Mesodermal cell (in vitro differentiated cells): ENCODE measurements at regions not wholly inside any gene's neighbourhood (a gene's known extent, or its start where the extent isn't known, plus 50 kb on each side); places are given as distances from the start of the nearest gene placed in this dataset.
A peak's percentile ranks its signal among the peaks of the same experiment; 100 is the strongest.

Experiments used
- H3K27ac ChIP-seq: 2 replicates; pipeline ENCODE4 v1.7.0; 2013; ENCODE audit warnings: mild to moderate bottlenecking, low read depth, low read length, moderate library complexity; ENCODE audit not compliant: severe bottlenecking
- H3K36me3 ChIP-seq: 2 replicates; pipeline ENCODE4 v1.7.1; 2013; ENCODE audit warnings: mild to moderate bottlenecking, low read length, moderate library complexity; ENCODE audit not compliant: control insufficient read depth, insufficient read depth
- H3K4me1 ChIP-seq: one replicate; pipeline ENCODE4 v1.7.1; 2013; ENCODE audit warnings: mild to moderate bottlenecking, low read length; ENCODE audit not compliant: insufficient read depth, control insufficient read depth, poor library complexity, severe bottlenecking
- H3K4me3 ChIP-seq: 2 replicates; pipeline ENCODE4 v1.7.0; 2013; ENCODE audit warnings: low read length, control low read depth, mild to moderate bottlenecking; ENCODE audit not compliant: insufficient read depth, poor library complexity, severe bottlenecking; ENCODE audit errors: extremely low read depth
- H3K9me3 ChIP-seq: 2 replicates; pipeline ENCODE4 v1.7.1; 2013; ENCODE audit warnings: mild to moderate bottlenecking, low read length, moderate library complexity; ENCODE audit not compliant: control insufficient read depth
- WGBS, 2 experiments: methylation state at CpG; one replicate each; pipeline ENCODE4 v1.1.5; 2013; ENCODE audit warnings: missing lambda C conversion rate in 2 of 2; ENCODE audit not compliant: insufficient coverage in 2 of 2; 5-methylcytosine and 5-hydroxymethylcytosine counted together

DNA sequence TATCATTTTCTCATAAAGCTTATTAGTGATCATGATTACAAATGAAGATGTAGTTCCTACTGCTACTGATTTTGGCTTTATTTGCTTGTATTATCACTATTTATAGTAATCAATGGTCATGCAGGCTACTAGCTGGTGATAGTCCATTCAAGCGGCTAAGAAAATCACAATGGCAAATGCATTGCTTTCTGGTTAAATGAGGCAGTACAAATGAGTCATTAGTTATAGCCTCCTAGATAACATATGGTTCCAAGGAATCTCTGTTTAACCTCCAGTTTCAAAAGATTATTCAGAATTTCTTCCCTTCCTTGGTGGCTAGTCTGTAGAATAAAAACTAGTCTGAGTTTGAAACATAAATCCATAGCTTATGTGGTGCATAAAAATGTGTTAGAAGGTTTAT lies 141.3 kb upstream of the HTR2A start:
- Histone ChIP-seq H3K4me3 (no peak overlapping the region), H3K9me3 (no peaks in the 10 kb centered on the region), H3K36me3 (no peaks in the 10 kb centered on the region), H3K27ac (no peak overlapping the region), H3K4me1 (peaks cover 12% of the 10 kb centered on the region)
- WGBS, 2 experiments, result no CpG with 5 or more reads among the region's 1 CpG

DNA sequence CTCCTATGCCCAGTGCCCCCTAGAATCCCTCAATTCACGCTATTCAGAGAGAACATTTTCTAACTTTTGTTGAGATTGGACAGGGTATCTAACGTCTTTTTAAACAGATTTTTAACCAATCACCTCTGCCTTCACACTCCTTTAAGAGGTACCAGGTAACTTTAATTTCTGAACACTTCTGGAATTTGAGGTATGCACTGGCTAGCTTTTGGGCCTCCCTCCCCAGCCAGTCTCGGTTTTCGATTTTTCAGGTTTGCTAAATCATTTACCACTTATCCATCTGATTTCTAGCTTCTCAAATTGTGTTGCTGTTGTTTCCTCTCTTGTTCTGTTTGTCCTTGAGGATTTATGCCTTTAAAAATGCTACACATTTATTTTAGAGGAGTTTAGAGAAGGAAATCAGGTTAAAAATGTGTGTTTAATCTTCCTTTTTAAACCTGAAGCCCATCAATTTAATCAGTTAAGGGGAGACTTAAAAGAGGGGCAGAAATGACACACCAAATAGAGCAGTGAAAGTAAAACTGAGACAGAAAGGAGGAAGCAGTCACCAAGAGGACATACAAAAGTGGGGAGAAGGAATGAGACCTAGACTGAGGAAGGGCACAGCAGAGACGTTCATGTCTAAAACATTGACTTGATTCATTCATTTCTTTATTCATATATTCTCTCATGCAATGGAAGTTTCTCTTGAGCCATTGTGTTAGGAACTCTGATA lies 139.6 kb upstream of the HTR2A start:
- 77% methylated on average over 3 of the region's 5 CpGs; no CpG with 5 or more reads in 1 of the 2 experiments for WGBS, 2 experiments
- Histone ChIP-seq H3K9me3 (no peaks in the 10 kb centered on the region), H3K4me1 (peaks cover 18% of the 10 kb centered on the region), H3K27ac (no peak overlapping the region), H3K36me3 (no peaks in the 10 kb centered on the region), H3K4me3 (no peak overlapping the region)

DNA sequence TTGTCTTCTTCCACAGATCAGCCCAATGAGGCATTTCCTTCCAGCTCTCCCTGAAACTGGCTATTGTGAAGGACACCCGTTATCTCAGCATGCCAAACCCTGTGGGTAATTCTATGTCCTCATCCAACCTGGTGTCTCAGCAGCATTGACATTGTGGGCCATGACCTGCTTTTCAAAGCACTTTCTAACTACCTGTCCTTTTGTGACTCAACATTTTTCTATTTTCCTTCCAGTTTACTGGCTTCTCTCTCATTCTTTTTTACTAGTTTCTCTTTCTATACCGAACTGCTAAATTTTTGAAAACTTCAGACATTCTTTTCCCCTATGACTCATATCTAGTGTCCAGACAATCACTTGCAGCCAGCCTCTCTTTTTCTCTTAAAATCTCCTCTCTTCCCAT lies 136.4 kb upstream of the HTR2A start:
- WGBS, 2 experiments, result 51 to 67% methylated on average over 2 of the region's 2 CpGs
- Histone ChIP-seq H3K27ac (peak overlapping the region; percentile 75), H3K36me3 (no peaks in the 10 kb centered on the region), H3K4me3 (no peak overlapping the region), H3K9me3 (no peaks in the 10 kb centered on the region), H3K4me1 (peaks cover 14% of the 10 kb centered on the region)

DNA sequence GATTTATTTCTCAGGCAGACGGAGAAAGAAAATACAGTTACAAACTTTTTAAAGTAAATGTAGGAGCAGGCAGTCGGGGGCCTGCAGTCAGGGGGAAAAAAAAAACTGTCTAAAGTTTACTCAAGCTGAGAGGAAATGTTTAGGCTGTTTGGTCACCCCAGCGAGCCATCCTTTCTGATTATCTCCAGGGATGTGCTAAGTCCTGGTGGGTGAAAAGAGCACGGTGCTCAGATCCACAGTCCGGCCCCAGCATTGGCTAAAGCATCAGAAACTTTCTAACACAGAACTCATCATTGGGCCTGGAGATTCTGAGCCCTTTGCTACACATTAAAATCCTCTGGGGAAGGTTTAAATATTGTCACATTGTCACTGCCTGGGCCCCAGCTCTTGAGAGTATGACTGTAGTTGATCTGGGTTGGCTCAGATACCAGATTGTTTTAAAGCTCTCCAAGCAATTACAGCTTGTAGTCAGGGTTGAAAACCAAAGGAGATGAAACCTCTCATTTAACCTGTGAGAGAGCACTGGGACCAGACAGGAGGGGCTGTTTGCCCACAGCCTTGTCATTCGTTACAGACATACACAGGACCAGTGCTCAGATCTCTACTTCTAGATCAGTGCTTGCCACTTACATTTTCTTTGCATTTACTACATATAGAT lies 131.1 kb upstream of the HTR2A start:
- no peaks in the 10 kb centered on the region for H3K9me3 ChIP-seq
- no peaks in the 10 kb centered on the region for H3K36me3 ChIP-seq
- H3K4me3 ChIP-seq, result no peak overlapping the region
- peak overlapping the region; percentile 46 for H3K27ac ChIP-seq
- 54 to 60% methylated on average over 2 to 4 of the region's 6 CpGs for WGBS, 2 experiments
- peaks cover 20% of the 10 kb centered on the region for H3K4me1 ChIP-seq

DNA sequence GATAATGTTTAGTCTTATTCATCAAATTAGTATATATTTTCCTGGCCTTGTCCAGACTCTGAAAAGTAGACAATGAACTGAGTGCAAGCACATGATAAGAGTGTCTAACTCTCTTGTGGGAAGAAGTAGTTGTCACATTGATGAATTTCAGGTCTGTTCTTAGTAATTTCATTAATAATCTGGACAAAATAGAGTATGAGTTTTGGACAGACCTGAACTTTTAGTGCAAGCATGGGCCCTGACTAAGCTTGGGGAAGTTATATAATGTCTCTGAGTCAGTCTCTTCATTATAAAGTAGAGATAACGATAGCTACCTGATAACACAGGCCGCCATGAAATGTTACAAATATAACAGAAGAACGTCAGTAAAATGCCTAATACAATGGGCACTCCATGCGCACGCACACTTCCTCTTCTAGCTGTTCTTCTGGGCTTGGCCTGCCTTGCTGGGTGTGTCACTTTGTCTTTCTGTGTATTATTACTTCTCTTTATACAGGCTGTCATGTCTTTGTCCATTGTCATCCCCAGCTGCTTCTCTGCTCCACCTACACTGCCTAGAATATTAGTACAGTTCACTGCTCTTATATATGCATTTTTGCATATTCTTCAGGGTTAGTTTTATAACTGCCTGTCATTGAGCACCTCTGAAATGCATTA lies 129.1 kb upstream of the HTR2A start:
- H3K4me1 ChIP-seq, result peaks cover 15% of the 10 kb centered on the region
- H3K4me3 ChIP-seq, result no peak overlapping the region
- 75 to 80% methylated on average over 4 to 5 of the region's 5 CpGs for WGBS, 2 experiments
- H3K9me3 ChIP-seq, result no peaks in the 10 kb centered on the region
- no peaks in the 10 kb centered on the region for H3K36me3 ChIP-seq
- H3K27ac ChIP-seq, result no peak overlapping the region

DNA sequence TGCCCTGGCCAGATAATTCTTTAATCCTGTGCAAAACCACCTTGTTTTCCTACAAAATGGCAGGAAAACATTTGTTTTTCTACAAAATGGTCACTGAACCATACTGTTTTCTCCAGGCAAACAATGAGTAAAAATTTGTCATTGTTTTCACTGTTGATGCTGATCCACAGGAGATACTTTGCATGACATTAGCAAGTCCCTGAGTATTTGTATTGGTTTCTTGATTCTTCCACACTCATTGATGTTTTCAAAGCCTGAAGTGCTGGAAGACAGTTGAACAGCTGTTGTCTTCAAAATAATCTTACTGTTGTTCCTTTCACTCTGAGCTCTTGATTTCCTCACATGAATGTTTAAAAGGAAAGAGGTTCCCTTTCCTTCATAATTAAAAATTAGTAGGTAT lies 123.1 kb upstream of the HTR2A start:
- Histone ChIP-seq H3K27ac (no peak overlapping the region), H3K4me3 (no peak overlapping the region), H3K9me3 (no peaks in the 10 kb centered on the region), H3K4me1 (no peaks in the 10 kb centered on the region), H3K36me3 (no peaks in the 10 kb centered on the region)

DNA sequence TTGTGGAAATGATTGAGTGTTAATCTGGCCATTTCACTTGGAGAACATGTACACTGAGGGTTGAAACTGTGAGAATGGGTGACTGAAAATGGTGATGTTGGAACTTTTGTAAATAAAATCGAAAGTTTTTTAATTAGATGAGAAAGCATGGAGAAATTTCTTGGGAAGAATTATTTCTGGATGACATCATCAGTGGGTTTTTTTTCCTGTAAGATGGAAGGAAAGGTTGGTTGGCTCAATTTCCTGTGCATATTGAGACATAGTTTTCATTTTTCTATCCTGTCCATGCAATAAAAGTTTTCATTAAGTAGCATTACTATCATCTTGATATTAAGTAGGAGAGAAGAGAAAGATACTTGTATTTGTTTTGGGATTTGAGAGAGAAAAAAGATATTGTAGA lies 120.6 kb upstream of the HTR2A start:
- Histone ChIP-seq H3K4me1 (no peaks in the 10 kb centered on the region), H3K27ac (no peak overlapping the region), H3K4me3 (no peak overlapping the region), H3K9me3 (no peaks in the 10 kb centered on the region), H3K36me3 (no peaks in the 10 kb centered on the region)
- WGBS, 2 experiments, result 86 to 90% methylated on average over 1 of the region's 1 CpG

DNA sequence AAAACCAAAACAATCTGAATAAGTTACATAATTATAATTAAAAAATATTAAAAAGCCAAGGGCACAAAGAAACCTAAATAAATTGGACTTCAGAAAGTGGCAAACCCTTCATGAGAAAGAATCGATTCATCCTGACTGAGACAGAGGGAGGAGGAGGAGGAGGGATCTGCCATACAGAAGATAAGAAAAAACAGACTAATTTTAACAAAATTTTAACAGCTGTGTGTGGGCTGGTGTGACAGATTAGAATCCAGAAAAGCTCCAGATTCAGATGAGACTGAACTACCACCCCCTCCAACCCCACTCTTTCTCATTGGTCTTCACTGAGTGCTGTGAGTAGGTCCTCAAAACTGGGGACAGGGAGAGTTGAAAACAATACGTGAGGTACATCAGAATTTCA lies 111.5 kb upstream of the HTR2A start:
- no CpG with 5 or more reads among the region's 2 CpGs for WGBS, 2 experiments

DNA sequence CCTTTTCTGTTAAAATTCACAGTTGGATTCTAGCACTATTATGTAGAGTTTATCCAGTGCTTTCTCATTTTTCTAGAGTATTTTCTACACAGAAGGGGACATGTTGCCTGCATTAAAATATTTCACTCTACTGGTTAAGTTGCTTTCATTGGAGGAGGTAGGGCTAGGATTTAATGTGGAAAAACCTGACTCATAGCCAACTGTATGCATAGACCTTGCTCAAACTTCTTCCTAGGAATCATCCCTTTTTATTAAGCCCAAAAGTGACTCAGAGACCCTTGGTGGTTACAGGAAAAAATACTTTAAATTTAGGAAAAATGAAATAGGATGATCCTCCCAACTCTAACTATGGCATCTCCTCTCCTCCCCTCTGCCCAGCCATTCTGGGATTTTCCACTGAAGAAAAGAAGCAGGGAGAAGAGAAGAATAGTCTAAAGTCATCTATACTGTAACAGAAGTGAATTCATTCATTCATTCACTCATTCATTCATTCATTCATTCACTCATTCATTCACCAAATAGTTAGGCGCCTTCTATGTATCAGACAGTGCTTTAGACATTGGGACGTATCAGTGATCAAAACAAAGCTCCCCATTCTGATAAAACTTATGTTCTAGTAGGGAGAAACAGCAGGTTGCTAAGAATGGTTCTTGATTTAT lies 109.0 kb upstream of the HTR2A start:
- WGBS, 2 experiments, result 100% methylated on average over 1 of the region's 2 CpGs; no CpG with 5 or more reads in 1 of the 2 experiments
- no peaks in the 10 kb centered on the region for H3K4me1 ChIP-seq
- H3K36me3 ChIP-seq, result no peaks in the 10 kb centered on the region
- H3K4me3 ChIP-seq, result no peak overlapping the region
- no peak overlapping the region for H3K27ac ChIP-seq
- no peaks in the 10 kb centered on the region for H3K9me3 ChIP-seq

More for the DNA sequence above, 111.5 kb upstream of the HTR2A start:
- Histone ChIP-seq H3K9me3 (no peaks in the 10 kb centered on the region), H3K4me1 (no peaks in the 10 kb centered on the region), H3K36me3 (no peaks in the 10 kb centered on the region), H3K27ac (no peak overlapping the region), H3K4me3 (no peak overlapping the region)

DNA sequence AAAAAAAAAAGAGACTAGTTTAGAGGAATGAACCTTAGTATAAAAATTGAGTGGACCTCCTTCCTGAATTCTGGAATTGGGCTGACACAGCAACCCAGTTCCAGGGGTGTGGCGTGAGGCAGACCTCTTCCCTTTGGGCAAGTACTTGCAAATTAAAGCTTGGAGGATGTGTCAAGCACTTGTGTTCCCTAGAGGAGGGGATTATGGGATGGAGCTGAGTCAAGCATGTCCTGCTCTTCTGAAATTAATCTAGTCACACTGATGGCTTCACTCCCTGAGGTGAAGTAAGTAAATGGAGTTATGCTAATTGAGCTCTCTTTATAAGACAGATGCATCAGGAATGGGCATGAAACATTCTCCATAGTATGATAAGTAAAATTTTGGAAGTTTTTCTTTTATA lies 107.7 kb upstream of the HTR2A start:
- Histone ChIP-seq H3K36me3 (no peaks in the 10 kb centered on the region), H3K9me3 (no peaks in the 10 kb centered on the region)
- WGBS, 2 experiments, result 83 to 100% methylated on average over 1 of the region's 1 CpG

More for the DNA sequence above, 107.7 kb upstream of the HTR2A start:
- Histone ChIP-seq H3K27ac (no peak overlapping the region), H3K4me1 (no peaks in the 10 kb centered on the region), H3K4me3 (no peak overlapping the region)
